ENCODE measurements at regions not wholly inside any gene's neighbourhood (a gene's known extent, or its start where the extent isn't known, plus 50 kb on each side); places are given as distances from the start of the nearest gene placed in this dataset.

DNA sequence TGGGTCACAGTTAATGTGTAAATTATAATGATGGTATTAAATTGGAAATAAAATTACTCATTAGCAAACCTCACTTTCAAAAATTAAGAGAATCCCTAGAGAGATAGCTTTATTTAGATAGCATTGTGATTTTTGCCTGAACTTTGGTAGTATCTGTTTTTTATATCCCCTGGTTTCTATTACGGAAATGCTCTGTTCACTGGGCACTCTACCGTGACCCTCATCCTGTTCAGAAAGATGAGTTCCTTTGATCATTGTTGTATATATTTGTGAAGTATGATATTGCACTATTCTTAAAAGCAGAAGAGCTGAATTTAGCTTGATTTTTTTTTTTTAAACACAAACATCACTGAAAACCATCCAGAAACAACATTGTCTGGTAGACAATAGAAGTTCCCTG is 1143.8 kb upstream of the MAP3K7 start:
- TF ChIP-seq POLR2A (IDR thresholded peaks at IDR 0.05): no peak
- TF ChIP-seq, protein P1, sequence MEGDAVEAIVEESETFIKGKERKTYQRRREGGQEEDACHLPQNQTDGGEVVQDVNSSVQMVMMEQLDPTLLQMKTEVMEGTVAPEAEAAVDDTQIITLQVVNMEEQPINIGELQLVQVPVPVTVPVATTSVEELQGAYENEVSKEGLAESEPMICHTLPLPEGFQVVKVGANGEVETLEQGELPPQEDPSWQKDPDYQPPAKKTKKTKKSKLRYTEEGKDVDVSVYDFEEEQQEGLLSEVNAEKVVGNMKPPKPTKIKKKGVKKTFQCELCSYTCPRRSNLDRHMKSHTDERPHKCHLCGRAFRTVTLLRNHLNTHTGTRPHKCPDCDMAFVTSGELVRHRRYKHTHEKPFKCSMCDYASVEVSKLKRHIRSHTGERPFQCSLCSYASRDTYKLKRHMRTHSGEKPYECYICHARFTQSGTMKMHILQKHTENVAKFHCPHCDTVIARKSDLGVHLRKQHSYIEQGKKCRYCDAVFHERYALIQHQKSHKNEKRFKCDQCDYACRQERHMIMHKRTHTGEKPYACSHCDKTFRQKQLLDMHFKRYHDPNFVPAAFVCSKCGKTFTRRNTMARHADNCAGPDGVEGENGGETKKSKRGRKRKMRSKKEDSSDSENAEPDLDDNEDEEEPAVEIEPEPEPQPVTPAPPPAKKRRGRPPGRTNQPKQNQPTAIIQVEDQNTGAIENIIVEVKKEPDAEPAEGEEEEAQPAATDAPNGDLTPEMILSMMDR (IDR thresholded peaks at IDR 0.05): no peak
